GM12891 (cell line): ENCODE measurements at regions not wholly inside any gene's neighbourhood (a gene's known extent, or its start where the extent isn't known, plus 50 kb on each side); places are given as distances from the start of the nearest gene placed in this dataset.
"Not testable (repeated sequence)": the region's sequence is repeated elsewhere in the genome, so short reads cannot be mapped to it uniquely, and the experiment has no call there.

Experiments
- POLR2A ChIP-seq: IDR thresholded peaks from 2 replicates; pipeline ENCODE4 v1.6.1; 2011; ENCODE audit warnings: low read depth, low read length, control low read depth
- TAF1 ChIP-seq: IDR thresholded peaks from 2 replicates; pipeline ENCODE4 v1.6.1; 2011; ENCODE audit warnings: low read depth, low read length, control low read depth

DNA sequence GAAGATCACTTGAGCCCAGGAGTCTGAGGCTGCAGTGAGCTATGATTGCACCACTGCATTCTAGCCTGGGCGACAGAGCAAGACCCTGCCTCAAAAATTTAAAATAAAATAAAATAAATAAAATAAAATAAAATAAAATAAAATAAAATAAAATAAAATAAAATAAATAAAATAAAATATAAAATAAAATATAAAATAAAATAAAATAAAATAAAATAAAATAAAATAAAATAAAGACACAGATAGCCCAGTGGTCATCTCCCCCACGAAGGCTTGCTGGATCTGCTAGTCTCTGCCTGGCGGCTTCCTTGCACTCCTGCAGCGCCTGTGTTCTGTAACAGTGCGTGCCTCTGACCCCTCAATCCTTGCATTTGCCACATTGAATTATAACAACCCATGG lies 76.8 kb upstream of the PWP1 start:
- not testable (repeated sequence) for TF ChIP-seq TAF1, POLR2A
